GM23338 (cell line): ENCODE measurements at regions not wholly inside any gene's neighbourhood (a gene's known extent, or its start where the extent isn't known, plus 50 kb on each side); places are given as distances from the start of the nearest gene placed in this dataset.

Source experiments
- ATAC-seq: fragments of 200-7000 bp; cut with Tn5 transposase; 3 replicates; pipeline ENCODE4 v1.9.1; 2020
- DNase-seq: peaks from one replicate; pipeline ENCODE4 v3.0.0-alpha.2; 2015; ENCODE audit warnings: low spot score
- H2AFZ ChIP-seq: fragments of 200-600 bp; sonication (generic); 2 replicates; pipeline ENCODE4 v1.8.0; 2016; ENCODE audit warnings: antibody characterized with exemption, mild to moderate bottlenecking, moderate library complexity
- H3F3A ChIP-seq: fragments of 200-600 bp; sonication (generic); replicated peaks from 2 replicates; pipeline ENCODE4 v1.8.0; 2017; ENCODE audit warnings: antibody characterized with exemption, mixed run types, low read depth
- H3K27ac ChIP-seq: fragments of 200-600 bp; sonication (generic); 2 replicates; pipeline ENCODE4 v1.6.1; 2016; ENCODE audit warnings: low read depth
- H3K27me3 ChIP-seq: fragments of 200-600 bp; sonication (generic); 2 replicates; pipeline ENCODE4 v1.8.0; 2016; ENCODE audit warnings: mild to moderate bottlenecking, mixed run types, moderate library complexity; ENCODE audit not compliant: insufficient read depth
- H3K36me3 ChIP-seq: fragments of 200-600 bp; sonication (generic); 2 replicates; pipeline ENCODE4 v1.8.0; 2016; ENCODE audit warnings: mild to moderate bottlenecking; ENCODE audit not compliant: insufficient read depth
- H3K4me1 ChIP-seq: fragments of 200-600 bp; sonication (generic); 2 replicates; pipeline ENCODE4 v1.8.0; 2016; ENCODE audit warnings: mild to moderate bottlenecking, moderate library complexity; ENCODE audit not compliant: insufficient read depth
- H3K4me2 ChIP-seq: fragments of 200-600 bp; sonication (generic); 2 replicates; pipeline ENCODE4 v1.7.1; 2017; ENCODE audit warnings: mixed run types
- H3K4me3 ChIP-seq: fragments of 200-600 bp; sonication (generic); 2 replicates; pipeline ENCODE4 v1.6.1; 2016; ENCODE audit warnings: mixed run types
- H3K79me2 ChIP-seq: fragments of 200-600 bp; sonication (generic); replicated peaks from 2 replicates; pipeline ENCODE4 v1.8.0; 2017; ENCODE audit warnings: mild to moderate bottlenecking; ENCODE audit not compliant: insufficient read depth
- H3K9me2 ChIP-seq: fragments of 200-600 bp; sonication (generic); 2 replicates; pipeline ENCODE4 v1.8.0; 2017; ENCODE audit not compliant: insufficient read depth
- H4K20me1 ChIP-seq: fragments of 200-600 bp; sonication (generic); replicated peaks from 2 replicates; pipeline ENCODE4 v1.8.0; 2017; ENCODE audit warnings: mild to moderate bottlenecking; ENCODE audit not compliant: insufficient read depth
- H3K27ac Mint-ChIP-seq: 2 replicates; pipeline ENCODE4 v1.8.0; 2020; ENCODE audit warnings: inconsistent platforms, mild to moderate bottlenecking, moderate library complexity, mixed read lengths
- H3K27me3 Mint-ChIP-seq: 3 replicates; pipeline ENCODE4 v1.8.0; 2022; ENCODE audit warnings: low read depth, mild to moderate bottlenecking, moderate library complexity, mixed read lengths, inconsistent platforms; ENCODE audit not compliant: insufficient read depth, poor library complexity
- H3K36me3 Mint-ChIP-seq: 3 replicates; pipeline ENCODE4 v1.8.0; 2021; ENCODE audit warnings: low read depth, mild to moderate bottlenecking, inconsistent platforms, moderate library complexity, mixed read lengths
- H3K4me1 Mint-ChIP-seq: 3 replicates; pipeline ENCODE4 v1.8.0; 2020; ENCODE audit warnings: mild to moderate bottlenecking, inconsistent platforms, mixed read lengths
- H3K4me3 Mint-ChIP-seq: 3 replicates; pipeline ENCODE4 v1.8.0; 2021; ENCODE audit warnings: moderate library complexity, mild to moderate bottlenecking, inconsistent platforms, mixed read lengths
- H3K9me3 Mint-ChIP-seq: 3 replicates; pipeline ENCODE4 v1.8.0; 2020; ENCODE audit warnings: moderate library complexity, mild to moderate bottlenecking, inconsistent platforms, mixed read lengths
- CREB1 ChIP-seq: fragments of 250-450 bp; sonication (Bioruptor Pico); IDR thresholded peaks from 2 replicates; pipeline ENCODE4 v1.5.0; 2020; ENCODE audit warnings: low read depth, mild to moderate bottlenecking, moderate library complexity
- EZH2 ChIP-seq: fragments of 200-600 bp; sonication (generic); IDR thresholded peaks from one replicate; pipeline ENCODE4 v1.8.0; 2017; ENCODE audit warnings: antibody characterized with exemption, mild to moderate bottlenecking, low read depth; ENCODE audit not compliant: unreplicated experiment
- EZH2phosphoT487 ChIP-seq: fragments of 200-600 bp; sonication (generic); IDR thresholded peaks from one replicate; pipeline ENCODE4 v1.8.1; 2018; ENCODE audit warnings: antibody characterized with exemption; ENCODE audit not compliant: unreplicated experiment
- JUNB ChIP-seq: IDR thresholded peaks from one replicate; pipeline ENCODE4 v1.6.1; 2016; ENCODE audit warnings: antibody characterized with exemption; ENCODE audit not compliant: unreplicated experiment
- NANOG ChIP-seq: IDR thresholded peaks from 2 replicates; pipeline ENCODE4 v1.6.1; 2016; ENCODE audit warnings: antibody characterized with exemption, borderline replicate concordance
- ZNF114 ChIP-seq: fragments of 250-450 bp; sonication (Bioruptor Pico); IDR thresholded peaks from 2 replicates; pipeline ENCODE4 v1.5.0; 2020; ENCODE audit warnings: mild to moderate bottlenecking, moderate library complexity
- TF ChIP-seq, protein P1 (sequence below), 2 experiments: fragments of 200-600 bp in 1 of 2; sonication (generic) in 1 of 2; conservative IDR thresholded peaks; 2 replicates each; pipeline versions ENCODE4 v1.5.1 to v1.6.1; 2016 to 2017; ENCODE audit warnings: antibody characterized with exemption in 2 of 2, low read depth in 2 of 2, mild to moderate bottlenecking in 2 of 2, moderate library complexity in 1 of 2
- TF ChIP-seq, protein P2 (sequence below): IDR thresholded peaks from one replicate; pipeline ENCODE4 v1.6.1; 2018; ENCODE audit warnings: antibody characterized with exemption; ENCODE audit not compliant: unreplicated experiment
- TF ChIP-seq, protein P3 (sequence below): fragments of 250-450 bp; sonication (Bioruptor Pico); IDR thresholded peaks from 2 replicates; pipeline ENCODE4 v1.5.0; 2020; ENCODE audit warnings: mild to moderate bottlenecking, moderate library complexity

DNA sequence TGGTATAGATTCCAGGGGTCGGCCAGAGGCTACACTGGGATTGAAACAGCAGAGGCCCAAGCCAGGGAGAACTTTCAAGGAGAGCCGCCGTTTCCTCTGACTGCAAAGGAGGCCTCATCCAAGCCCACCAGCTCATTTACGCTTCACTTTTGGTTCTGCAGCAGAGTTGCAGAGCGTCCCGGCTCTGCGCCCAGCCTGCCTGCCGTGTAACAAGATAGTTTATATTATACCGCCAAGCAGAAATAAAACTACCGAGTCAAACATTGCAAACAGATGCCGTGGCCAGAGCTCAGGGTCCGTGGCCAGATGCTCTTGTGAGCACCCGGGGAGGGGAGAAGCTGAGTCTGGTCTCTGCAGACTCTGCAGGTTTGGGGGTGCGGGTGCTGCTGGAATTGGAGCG is 60.7 kb upstream of the TBX3 start (continued):
- no peak for TF ChIP-seq EZH2
- TF ChIP-seq, protein P1, sequence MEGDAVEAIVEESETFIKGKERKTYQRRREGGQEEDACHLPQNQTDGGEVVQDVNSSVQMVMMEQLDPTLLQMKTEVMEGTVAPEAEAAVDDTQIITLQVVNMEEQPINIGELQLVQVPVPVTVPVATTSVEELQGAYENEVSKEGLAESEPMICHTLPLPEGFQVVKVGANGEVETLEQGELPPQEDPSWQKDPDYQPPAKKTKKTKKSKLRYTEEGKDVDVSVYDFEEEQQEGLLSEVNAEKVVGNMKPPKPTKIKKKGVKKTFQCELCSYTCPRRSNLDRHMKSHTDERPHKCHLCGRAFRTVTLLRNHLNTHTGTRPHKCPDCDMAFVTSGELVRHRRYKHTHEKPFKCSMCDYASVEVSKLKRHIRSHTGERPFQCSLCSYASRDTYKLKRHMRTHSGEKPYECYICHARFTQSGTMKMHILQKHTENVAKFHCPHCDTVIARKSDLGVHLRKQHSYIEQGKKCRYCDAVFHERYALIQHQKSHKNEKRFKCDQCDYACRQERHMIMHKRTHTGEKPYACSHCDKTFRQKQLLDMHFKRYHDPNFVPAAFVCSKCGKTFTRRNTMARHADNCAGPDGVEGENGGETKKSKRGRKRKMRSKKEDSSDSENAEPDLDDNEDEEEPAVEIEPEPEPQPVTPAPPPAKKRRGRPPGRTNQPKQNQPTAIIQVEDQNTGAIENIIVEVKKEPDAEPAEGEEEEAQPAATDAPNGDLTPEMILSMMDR (conservative IDR thresholded peaks at IDR 0.05; ENCODE audit: low read depth in 2 of 2), result no peak
- no peak for TF ChIP-seq CREB1 (CRISPR knock-in tag)
- TF ChIP-seq, protein P2, sequence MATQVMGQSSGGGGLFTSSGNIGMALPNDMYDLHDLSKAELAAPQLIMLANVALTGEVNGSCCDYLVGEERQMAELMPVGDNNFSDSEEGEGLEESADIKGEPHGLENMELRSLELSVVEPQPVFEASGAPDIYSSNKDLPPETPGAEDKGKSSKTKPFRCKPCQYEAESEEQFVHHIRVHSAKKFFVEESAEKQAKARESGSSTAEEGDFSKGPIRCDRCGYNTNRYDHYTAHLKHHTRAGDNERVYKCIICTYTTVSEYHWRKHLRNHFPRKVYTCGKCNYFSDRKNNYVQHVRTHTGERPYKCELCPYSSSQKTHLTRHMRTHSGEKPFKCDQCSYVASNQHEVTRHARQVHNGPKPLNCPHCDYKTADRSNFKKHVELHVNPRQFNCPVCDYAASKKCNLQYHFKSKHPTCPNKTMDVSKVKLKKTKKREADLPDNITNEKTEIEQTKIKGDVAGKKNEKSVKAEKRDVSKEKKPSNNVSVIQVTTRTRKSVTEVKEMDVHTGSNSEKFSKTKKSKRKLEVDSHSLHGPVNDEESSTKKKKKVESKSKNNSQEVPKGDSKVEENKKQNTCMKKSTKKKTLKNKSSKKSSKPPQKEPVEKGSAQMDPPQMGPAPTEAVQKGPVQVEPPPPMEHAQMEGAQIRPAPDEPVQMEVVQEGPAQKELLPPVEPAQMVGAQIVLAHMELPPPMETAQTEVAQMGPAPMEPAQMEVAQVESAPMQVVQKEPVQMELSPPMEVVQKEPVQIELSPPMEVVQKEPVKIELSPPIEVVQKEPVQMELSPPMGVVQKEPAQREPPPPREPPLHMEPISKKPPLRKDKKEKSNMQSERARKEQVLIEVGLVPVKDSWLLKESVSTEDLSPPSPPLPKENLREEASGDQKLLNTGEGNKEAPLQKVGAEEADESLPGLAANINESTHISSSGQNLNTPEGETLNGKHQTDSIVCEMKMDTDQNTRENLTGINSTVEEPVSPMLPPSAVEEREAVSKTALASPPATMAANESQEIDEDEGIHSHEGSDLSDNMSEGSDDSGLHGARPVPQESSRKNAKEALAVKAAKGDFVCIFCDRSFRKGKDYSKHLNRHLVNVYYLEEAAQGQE, result no peak

DNA sequence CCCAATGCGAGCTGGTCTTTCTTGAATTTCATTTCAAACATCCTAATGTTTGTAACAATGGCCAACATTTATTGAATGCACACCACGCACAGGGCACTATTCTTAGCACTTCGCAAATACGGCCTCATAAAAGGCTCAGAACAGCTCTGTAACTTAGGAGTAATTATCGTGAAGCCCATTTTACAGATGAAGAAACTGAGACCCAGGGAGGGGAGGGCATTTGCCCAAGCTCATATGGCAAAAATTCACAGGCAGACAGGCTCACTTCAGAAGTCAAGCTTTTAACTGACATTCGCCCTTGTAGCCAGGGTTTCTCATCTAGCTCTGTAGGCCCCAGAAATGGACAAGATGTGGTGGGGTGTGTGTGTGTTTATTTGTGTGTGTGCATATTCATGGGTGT is 60.3 kb upstream of the TBX3 start:
- Histone ChIP-seq H3K4me3 (no peak overlapping the region), H3K9me2 (no peaks in the 10 kb centered on the region), H3K36me3 (no peaks in the 10 kb centered on the region), H3K4me1 (peaks cover 12% of the 10 kb centered on the region; the same call in 1 of the 2 replicates), H3K79me2 (no peaks in the 10 kb centered on the region), H3F3A (no peaks in the 10 kb centered on the region), H2AFZ (0 out of 2 replicates have a peak overlapping the region, but pooled peaks have one; percentile 32), H4K20me1 (no peaks in the 10 kb centered on the region), H3K27me3 (0 out of 2 replicates have a peak, but pooled peaks cover 1% of the 10 kb centered on the region), H3K4me2 (no peak overlapping the region), H3K27ac (no peak overlapping the region)
- Mint-ChIP-seq H3K36me3 (no peaks in the 10 kb centered on the region), H3K27ac (no peak overlapping the region), H3K9me3 (no peaks in the 10 kb centered on the region), H3K4me3 (no peak overlapping the region), H3K4me1 (peaks cover 21% of the 10 kb centered on the region), H3K27me3 (peaks cover 12% of the 10 kb centered on the region)
- ATAC-seq (no peak), DNase-seq (no peak)
- TF ChIP-seq, protein P3, sequence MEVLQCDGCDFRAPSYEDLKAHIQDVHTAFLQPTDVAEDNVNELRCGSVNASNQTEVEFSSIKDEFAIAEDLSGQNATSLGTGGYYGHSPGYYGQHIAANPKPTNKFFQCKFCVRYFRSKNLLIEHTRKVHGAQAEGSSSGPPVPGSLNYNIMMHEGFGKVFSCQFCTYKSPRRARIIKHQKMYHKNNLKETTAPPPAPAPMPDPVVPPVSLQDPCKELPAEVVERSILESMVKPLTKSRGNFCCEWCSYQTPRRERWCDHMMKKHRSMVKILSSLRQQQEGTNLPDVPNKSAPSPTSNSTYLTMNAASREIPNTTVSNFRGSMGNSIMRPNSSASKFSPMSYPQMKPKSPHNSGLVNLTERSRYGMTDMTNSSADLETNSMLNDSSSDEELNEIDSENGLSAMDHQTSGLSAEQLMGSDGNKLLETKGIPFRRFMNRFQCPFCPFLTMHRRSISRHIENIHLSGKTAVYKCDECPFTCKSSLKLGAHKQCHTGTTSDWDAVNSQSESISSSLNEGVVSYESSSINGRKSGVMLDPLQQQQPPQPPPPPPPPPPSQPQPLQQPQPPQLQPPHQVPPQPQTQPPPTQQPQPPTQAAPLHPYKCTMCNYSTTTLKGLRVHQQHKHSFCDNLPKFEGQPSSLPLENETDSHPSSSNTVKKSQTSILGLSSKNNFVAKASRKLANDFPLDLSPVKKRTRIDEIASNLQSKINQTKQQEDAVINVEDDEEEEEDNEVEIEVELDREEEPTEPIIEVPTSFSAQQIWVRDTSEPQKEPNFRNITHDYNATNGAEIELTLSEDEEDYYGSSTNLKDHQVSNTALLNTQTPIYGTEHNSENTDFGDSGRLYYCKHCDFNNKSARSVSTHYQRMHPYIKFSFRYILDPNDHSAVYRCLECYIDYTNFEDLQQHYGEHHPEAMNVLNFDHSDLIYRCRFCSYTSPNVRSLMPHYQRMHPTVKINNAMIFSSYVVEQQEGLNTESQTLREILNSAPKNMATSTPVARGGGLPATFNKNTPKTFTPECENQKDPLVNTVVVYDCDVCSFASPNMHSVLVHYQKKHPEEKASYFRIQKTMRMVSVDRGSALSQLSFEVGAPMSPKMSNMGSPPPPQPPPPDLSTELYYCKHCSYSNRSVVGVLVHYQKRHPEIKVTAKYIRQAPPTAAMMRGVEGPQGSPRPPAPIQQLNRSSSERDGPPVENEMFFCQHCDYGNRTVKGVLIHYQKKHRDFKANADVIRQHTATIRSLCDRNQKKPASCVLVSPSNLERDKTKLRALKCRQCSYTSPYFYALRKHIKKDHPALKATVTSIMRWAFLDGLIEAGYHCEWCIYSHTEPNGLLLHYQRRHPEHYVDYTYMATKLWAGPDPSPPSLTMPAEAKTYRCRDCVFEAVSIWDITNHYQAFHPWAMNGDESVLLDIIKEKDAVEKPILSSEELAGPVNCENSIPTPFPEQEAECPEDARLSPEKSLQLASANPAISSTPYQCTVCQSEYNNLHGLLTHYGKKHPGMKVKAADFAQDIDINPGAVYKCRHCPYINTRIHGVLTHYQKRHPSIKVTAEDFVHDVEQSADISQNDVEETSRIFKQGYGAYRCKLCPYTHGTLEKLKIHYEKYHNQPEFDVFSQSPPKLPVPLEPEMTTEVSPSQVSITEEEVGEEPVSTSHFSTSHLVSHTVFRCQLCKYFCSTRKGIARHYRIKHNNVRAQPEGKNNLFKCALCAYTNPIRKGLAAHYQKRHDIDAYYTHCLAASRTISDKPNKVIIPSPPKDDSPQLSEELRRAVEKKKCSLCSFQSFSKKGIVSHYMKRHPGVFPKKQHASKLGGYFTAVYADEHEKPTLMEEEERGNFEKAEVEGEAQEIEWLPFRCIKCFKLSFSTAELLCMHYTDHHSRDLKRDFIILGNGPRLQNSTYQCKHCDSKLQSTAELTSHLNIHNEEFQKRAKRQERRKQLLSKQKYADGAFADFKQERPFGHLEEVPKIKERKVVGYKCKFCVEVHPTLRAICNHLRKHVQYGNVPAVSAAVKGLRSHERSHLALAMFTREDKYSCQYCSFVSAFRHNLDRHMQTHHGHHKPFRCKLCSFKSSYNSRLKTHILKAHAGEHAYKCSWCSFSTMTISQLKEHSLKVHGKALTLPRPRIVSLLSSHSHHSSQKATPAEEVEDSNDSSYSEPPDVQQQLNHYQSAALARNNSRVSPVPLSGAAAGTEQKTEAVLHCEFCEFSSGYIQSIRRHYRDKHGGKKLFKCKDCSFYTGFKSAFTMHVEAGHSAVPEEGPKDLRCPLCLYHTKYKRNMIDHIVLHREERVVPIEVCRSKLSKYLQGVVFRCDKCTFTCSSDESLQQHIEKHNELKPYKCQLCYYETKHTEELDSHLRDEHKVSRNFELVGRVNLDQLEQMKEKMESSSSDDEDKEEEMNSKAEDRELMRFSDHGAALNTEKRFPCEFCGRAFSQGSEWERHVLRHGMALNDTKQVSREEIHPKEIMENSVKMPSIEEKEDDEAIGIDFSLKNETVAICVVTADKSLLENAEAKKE (CRISPR knock-in tag), result no peak
- TF ChIP-seq EZH2, result no peak
- no peak for TF ChIP-seq NANOG
- TF ChIP-seq CREB1 (CRISPR knock-in tag), result no peak
- TF ChIP-seq EZH2phosphoT487, result no peak
- TF ChIP-seq, protein P2, result no peak
- TF ChIP-seq ZNF114, result no peak
- TF ChIP-seq JUNB, result no peak
